ENCODE measurements at regions not wholly inside any gene's neighbourhood (a gene's known extent, or its start where the extent isn't known, plus 50 kb on each side); places are given as distances from the start of the nearest gene placed in this dataset.

DNA sequence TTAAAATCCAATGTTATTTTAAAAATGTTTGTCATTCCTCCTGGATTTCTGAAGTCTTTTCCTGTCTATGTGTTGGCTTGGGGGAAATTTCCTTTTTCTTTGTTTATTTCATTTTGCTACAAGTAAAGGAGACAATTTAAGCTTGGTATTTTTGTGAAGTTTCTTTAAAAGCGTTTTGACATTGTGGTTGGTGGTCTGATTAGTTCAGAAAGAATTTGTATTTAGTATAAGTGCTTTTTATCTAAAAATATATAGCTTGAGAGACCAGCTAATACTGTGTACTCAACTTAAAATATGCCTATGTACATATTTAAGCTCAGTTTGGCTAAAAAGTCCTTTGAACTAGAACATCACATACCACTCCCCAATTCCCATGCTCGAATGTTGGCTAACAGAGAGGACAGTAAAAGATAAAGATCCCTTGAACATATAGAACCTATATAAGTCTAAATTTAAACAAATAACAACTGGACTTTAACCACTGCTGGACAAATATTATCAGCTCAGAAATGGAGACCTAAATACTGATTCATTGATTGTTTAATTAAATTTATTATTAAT is 237.6 kb downstream of the TLE4 start:
- H3K4me2 ChIP-seq, result no peak overlapping the region
- H3K9me3 ChIP-seq (ENCODE audit: low read depth), result no peaks in the 10 kb centered on the region
- no peak overlapping the region for H3K4me3 ChIP-seq
- Mint-ChIP-seq H3K4me3 (no peak overlapping the region), H3K36me3 (no peaks in the 10 kb centered on the region), H3K9me3 (no peaks in the 10 kb centered on the region), H3K27me3 (ENCODE audit: insufficient read depth, low read depth) (no peaks in the 10 kb centered on the region), H3K4me1 (peaks cover 6% of the 10 kb centered on the region), H3K27ac (no peak overlapping the region)
- H4K20me1 ChIP-seq (ENCODE audit: low read depth), result no peaks in the 10 kb centered on the region
- H3K79me2 ChIP-seq (ENCODE audit: low read depth), result no peaks in the 10 kb centered on the region
- H2AFZ ChIP-seq (replicated peaks), result peak overlapping the region; percentile 48
- H3K27me3 ChIP-seq, result no peaks in the 10 kb centered on the region
- TF ChIP-seq, protein P1, sequence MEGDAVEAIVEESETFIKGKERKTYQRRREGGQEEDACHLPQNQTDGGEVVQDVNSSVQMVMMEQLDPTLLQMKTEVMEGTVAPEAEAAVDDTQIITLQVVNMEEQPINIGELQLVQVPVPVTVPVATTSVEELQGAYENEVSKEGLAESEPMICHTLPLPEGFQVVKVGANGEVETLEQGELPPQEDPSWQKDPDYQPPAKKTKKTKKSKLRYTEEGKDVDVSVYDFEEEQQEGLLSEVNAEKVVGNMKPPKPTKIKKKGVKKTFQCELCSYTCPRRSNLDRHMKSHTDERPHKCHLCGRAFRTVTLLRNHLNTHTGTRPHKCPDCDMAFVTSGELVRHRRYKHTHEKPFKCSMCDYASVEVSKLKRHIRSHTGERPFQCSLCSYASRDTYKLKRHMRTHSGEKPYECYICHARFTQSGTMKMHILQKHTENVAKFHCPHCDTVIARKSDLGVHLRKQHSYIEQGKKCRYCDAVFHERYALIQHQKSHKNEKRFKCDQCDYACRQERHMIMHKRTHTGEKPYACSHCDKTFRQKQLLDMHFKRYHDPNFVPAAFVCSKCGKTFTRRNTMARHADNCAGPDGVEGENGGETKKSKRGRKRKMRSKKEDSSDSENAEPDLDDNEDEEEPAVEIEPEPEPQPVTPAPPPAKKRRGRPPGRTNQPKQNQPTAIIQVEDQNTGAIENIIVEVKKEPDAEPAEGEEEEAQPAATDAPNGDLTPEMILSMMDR (IDR thresholded peaks at IDR 0.05), result no peak
- no peak for TF ChIP-seq EZH2 (IDR thresholded peaks at IDR 0.05)
- no peak for TF ChIP-seq EZH2phosphoT487 (IDR thresholded peaks at IDR 0.05)
- H3K9ac ChIP-seq, result no peak overlapping the region
- no peaks in the 10 kb centered on the region for H3F3A ChIP-seq (ENCODE audit: low read depth)
- H3K4me1 ChIP-seq, result peaks cover 5% of the 10 kb centered on the region
- no peak for DNase-seq (ENCODE audit: low spot score)
- no peak overlapping the region for H3K27ac ChIP-seq
- no peaks in the 10 kb centered on the region for H3K36me3 ChIP-seq

DNA sequence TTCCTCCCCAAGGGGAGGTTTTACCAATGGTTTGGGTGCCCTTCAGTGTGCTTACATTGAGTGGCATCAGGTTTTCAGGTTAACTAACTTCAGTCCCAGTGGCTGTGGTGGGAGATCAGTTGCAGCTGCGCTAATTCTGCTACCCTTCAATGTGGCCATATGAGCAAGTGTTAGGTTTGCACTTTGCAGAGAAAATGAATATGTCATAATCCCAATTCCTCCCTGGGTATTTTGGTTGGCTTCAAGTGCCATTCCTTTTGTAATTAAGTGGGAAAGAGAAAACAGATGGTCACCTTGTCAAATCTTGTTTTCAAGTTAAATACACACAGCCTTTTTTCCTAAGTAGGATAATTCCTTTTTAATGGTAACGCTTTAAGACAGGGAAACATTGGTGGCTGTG is 236.2 kb downstream of the TLE4 start:
- H3F3A ChIP-seq (ENCODE audit: low read depth), result no peaks in the 10 kb centered on the region
- no peak overlapping the region for H3K9ac ChIP-seq
- H4K20me1 ChIP-seq (ENCODE audit: low read depth), result no peaks in the 10 kb centered on the region
- H3K27me3 ChIP-seq, result no peaks in the 10 kb centered on the region
- H3K4me2 ChIP-seq, result no peak overlapping the region
- no peaks in the 10 kb centered on the region for H3K36me3 ChIP-seq
- no peak for DNase-seq (ENCODE audit: low spot score)
- no peak overlapping the region for H3K27ac ChIP-seq
- Mint-ChIP-seq H3K27ac (no peak overlapping the region), H3K9me3 (no peaks in the 10 kb centered on the region), H3K4me1 (peaks cover 6% of the 10 kb centered on the region), H3K27me3 (ENCODE audit: insufficient read depth, low read depth) (no peaks in the 10 kb centered on the region), H3K36me3 (no peaks in the 10 kb centered on the region), H3K4me3 (no peak overlapping the region)
- H3K9me3 ChIP-seq (ENCODE audit: low read depth), result no peaks in the 10 kb centered on the region
- peaks cover 5% of the 10 kb centered on the region for H3K4me1 ChIP-seq
- TF ChIP-seq EZH2phosphoT487 (IDR thresholded peaks at IDR 0.05) (no peak), EZH2 (IDR thresholded peaks at IDR 0.05) (no peak)
- TF ChIP-seq, protein P1 (IDR thresholded peaks at IDR 0.05), result no peak
- H2AFZ ChIP-seq (replicated peaks), result no peak overlapping the region
- H3K79me2 ChIP-seq (ENCODE audit: low read depth), result no peaks in the 10 kb centered on the region
- no peak overlapping the region for H3K4me3 ChIP-seq

DNA sequence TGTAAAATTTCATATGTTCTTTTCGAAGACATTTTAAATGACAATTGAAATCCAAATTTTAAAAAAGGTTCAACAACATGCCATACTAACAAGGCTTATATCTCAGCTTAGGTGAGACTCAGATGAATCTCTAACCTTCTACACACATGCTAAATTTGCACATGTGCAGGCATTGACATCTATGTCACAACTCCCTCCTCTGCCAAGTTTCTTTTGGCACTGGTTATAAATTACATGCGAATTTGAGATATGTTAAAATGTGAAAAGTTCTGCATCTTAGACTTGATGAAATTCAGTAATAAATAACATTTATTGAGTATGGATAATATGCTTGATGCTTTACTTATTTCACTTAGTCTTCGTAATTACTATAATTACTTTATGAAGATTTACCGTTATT is 234.3 kb downstream of the TLE4 start:
- no peak overlapping the region for H3K4me3 Mint-ChIP-seq
- Histone ChIP-seq H3F3A (ENCODE audit: low read depth) (no peaks in the 10 kb centered on the region), H3K79me2 (ENCODE audit: low read depth) (no peaks in the 10 kb centered on the region), H3K4me2 (no peak overlapping the region), H3K4me1 (peaks cover 5% of the 10 kb centered on the region), H3K9me3 (ENCODE audit: low read depth) (no peaks in the 10 kb centered on the region), H3K27me3 (no peaks in the 10 kb centered on the region), H4K20me1 (ENCODE audit: low read depth) (no peaks in the 10 kb centered on the region), H3K9ac (no peak overlapping the region), H3K4me3 (no peak overlapping the region), H3K36me3 (no peaks in the 10 kb centered on the region), H3K27ac (no peak overlapping the region), H2AFZ (replicated peaks) (no peak overlapping the region)
- no peaks in the 10 kb centered on the region for H3K9me3 Mint-ChIP-seq
- H3K27ac Mint-ChIP-seq, result no peak overlapping the region
- peaks cover 6% of the 10 kb centered on the region for H3K4me1 Mint-ChIP-seq
- TF ChIP-seq EZH2 (IDR thresholded peaks at IDR 0.05), result no peak
- DNase-seq (ENCODE audit: low spot score), result no peak
- no peaks in the 10 kb centered on the region for H3K36me3 Mint-ChIP-seq
- H3K27me3 Mint-ChIP-seq (ENCODE audit: insufficient read depth, low read depth), result peaks cover 3% of the 10 kb centered on the region

DNA sequence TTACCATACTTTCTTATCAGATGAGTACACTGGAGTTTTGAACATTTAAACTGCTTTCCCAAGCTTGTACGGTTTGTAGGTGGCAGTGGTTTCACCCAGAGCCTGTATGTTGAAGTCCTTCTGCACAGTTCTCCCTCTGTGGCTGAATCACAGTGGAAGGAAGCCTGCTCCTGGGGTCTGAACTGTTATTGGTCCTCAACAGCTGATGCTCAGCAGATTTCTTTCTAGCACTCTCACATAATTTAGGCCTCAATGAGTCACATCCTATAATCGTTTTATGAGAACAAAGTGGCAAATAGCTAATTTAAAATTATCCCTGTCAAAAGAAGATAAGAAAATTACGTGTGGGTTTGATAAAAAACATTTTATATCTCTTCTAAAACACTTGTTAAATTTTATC is 229.7 kb downstream of the TLE4 start:
- Mint-ChIP-seq H3K36me3 (no peaks in the 10 kb centered on the region), H3K9me3 (peaks cover 2% of the 10 kb centered on the region), H3K4me1 (no peaks in the 10 kb centered on the region), H3K4me3 (no peak overlapping the region), H3K27ac (no peak overlapping the region), H3K27me3 (ENCODE audit: insufficient read depth, low read depth) (peaks cover 3% of the 10 kb centered on the region)
- no peak overlapping the region for H3K4me2 ChIP-seq
- H4K20me1 ChIP-seq (ENCODE audit: low read depth), result no peaks in the 10 kb centered on the region
- no peaks in the 10 kb centered on the region for H3K27me3 ChIP-seq
- H3K79me2 ChIP-seq (ENCODE audit: low read depth), result no peaks in the 10 kb centered on the region
- no peak overlapping the region for H3K27ac ChIP-seq
- no peaks in the 10 kb centered on the region for H3K4me1 ChIP-seq
- H3K9me3 ChIP-seq (ENCODE audit: low read depth), result no peaks in the 10 kb centered on the region
- no peak overlapping the region for H3K4me3 ChIP-seq
- DNase-seq (ENCODE audit: low spot score), result no peak
- H3K9ac ChIP-seq, result no peak overlapping the region
- no peaks in the 10 kb centered on the region for H3K36me3 ChIP-seq
- no peak for TF ChIP-seq EZH2phosphoT487 (IDR thresholded peaks at IDR 0.05)
- TF ChIP-seq EZH2 (IDR thresholded peaks at IDR 0.05), result no peak
- TF ChIP-seq, protein P1 (IDR thresholded peaks at IDR 0.05), result no peak
- H2AFZ ChIP-seq (replicated peaks), result no peak overlapping the region
- no peaks in the 10 kb centered on the region for H3F3A ChIP-seq (ENCODE audit: low read depth)

Measured in neural progenitor cell (in vitro differentiated cells).